ENCODE measurements at regions not wholly inside any gene's neighbourhood (a gene's known extent, or its start where the extent isn't known, plus 50 kb on each side); places are given as distances from the start of the nearest gene placed in this dataset.

DNA sequence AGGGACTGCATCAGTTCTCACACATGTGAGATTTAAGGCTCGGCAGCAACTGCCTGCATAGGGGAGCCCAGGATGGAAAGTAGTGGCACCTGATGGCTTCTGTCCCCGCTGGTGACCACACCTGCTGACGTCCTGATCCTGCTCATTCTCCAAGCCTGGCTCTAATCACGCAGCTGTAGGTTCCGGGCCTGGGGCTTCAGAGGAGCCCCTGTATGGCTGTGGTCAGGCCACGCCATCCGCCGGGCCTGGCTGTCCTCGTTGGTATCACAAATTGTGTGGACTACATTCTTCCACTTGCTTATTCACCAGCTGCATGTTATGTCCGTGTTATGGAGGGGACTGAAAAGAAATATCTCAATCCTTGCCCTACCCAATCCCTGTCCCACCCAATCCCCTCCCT is 580.0 kb downstream of the TBC1D22A start:
- TF ChIP-seq, protein P1, sequence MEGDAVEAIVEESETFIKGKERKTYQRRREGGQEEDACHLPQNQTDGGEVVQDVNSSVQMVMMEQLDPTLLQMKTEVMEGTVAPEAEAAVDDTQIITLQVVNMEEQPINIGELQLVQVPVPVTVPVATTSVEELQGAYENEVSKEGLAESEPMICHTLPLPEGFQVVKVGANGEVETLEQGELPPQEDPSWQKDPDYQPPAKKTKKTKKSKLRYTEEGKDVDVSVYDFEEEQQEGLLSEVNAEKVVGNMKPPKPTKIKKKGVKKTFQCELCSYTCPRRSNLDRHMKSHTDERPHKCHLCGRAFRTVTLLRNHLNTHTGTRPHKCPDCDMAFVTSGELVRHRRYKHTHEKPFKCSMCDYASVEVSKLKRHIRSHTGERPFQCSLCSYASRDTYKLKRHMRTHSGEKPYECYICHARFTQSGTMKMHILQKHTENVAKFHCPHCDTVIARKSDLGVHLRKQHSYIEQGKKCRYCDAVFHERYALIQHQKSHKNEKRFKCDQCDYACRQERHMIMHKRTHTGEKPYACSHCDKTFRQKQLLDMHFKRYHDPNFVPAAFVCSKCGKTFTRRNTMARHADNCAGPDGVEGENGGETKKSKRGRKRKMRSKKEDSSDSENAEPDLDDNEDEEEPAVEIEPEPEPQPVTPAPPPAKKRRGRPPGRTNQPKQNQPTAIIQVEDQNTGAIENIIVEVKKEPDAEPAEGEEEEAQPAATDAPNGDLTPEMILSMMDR (IDR thresholded peaks at IDR 0.05), result no peak
- no peak for TF ChIP-seq ZFX (IDR thresholded peaks at IDR 0.05; ENCODE audit: borderline replicate concordance)
